Neural cell (in vitro differentiated cells): ENCODE measurements at regions not wholly inside any gene's neighbourhood (a gene's known extent, or its start where the extent isn't known, plus 50 kb on each side); places are given as distances from the start of the nearest gene placed in this dataset.

Experiments
- H2AFZ ChIP-seq: fragments of 200-600, 300-800 bp; sonication (generic), shearing (Covaris generic); 2 replicates; pipeline ENCODE4 v1.6.0; 2014; ENCODE audit warnings: low read depth, mild to moderate bottlenecking, antibody characterized with exemption, low read length, moderate library complexity
- H3F3A ChIP-seq: fragments of 200-600 bp; shearing (Covaris generic); 2 replicates; pipeline ENCODE4 v1.6.1; 2016; ENCODE audit warnings: mild to moderate bottlenecking, moderate library complexity, mixed read lengths, antibody characterized with exemption, low read length; ENCODE audit not compliant: insufficient read depth, poor library complexity, severe bottlenecking
- H3K27ac ChIP-seq: fragments of 200-600, 300-800 bp; sonication (generic), shearing (Covaris generic); 2 replicates; pipeline ENCODE4 v1.5.1; 2014; ENCODE audit warnings: mild to moderate bottlenecking, low read length, moderate library complexity
- H3K27me3 ChIP-seq: fragments of 300-800, 200-600 bp; sonication (generic), shearing (Covaris generic); 2 replicates; pipeline ENCODE4 v1.6.0; 2014; ENCODE audit warnings: mild to moderate bottlenecking, low read depth, low read length, moderate library complexity; ENCODE audit not compliant: insufficient read depth
- H3K36me3 ChIP-seq: fragments of 300-800, 200-600 bp; sonication (generic), shearing (Covaris generic); 2 replicates; pipeline ENCODE4 v1.5.1; 2014; ENCODE audit warnings: mild to moderate bottlenecking, antibody characterized with exemption, low read length, moderate library complexity; ENCODE audit not compliant: insufficient read depth
- H3K4me2 ChIP-seq: fragments of 300-800, 200-600 bp; sonication (generic), shearing (Covaris generic); 2 replicates; pipeline ENCODE4 v1.6.0; 2014; ENCODE audit warnings: mild to moderate bottlenecking, low read length
- H3K4me3 ChIP-seq: fragments of 300-800, 200-600 bp; sonication (generic), shearing (Covaris generic); 2 replicates; pipeline ENCODE4 v1.5.1; 2014; ENCODE audit warnings: mild to moderate bottlenecking, low read length, moderate library complexity
- H3K79me2 ChIP-seq: fragments of 200-600 bp; shearing (Covaris generic); replicated peaks from 2 replicates; pipeline ENCODE4 v1.6.0; 2014; ENCODE audit warnings: mild to moderate bottlenecking, low read length, moderate library complexity; ENCODE audit not compliant: insufficient read depth
- H3K9ac ChIP-seq: fragments of 300-800, 200-600 bp; sonication (generic), shearing (Covaris generic); 2 replicates; pipeline ENCODE4 v1.6.1; 2016; ENCODE audit warnings: mild to moderate bottlenecking, low read length, mixed read lengths
- H3K9me2 ChIP-seq: fragments of 200-600 bp; shearing (Covaris generic); 2 replicates; pipeline ENCODE4 v1.6.1; 2016; ENCODE audit warnings: mild to moderate bottlenecking, low read length, mixed read lengths; ENCODE audit not compliant: insufficient read depth
- H3K9me3 ChIP-seq: fragments of 200-600, 300-800 bp; sonication (generic), shearing (Covaris generic); 2 replicates; pipeline ENCODE4 v1.6.1; 2016; ENCODE audit warnings: mild to moderate bottlenecking, mixed run types, low read length, moderate library complexity, mixed read lengths
- H4K20me1 ChIP-seq: fragments of 200-600 bp; shearing (Covaris generic); 2 replicates; pipeline ENCODE4 v1.6.1; 2016; ENCODE audit warnings: mild to moderate bottlenecking, mixed run types; ENCODE audit not compliant: insufficient read depth
- CTCF ChIP-seq: fragments of 450-650 bp; IDR thresholded peaks from 2 replicates; pipeline ENCODE4 v1.5.1; 2014; ENCODE audit warnings: antibody characterized with exemption, mild to moderate bottlenecking, moderate library complexity; ENCODE audit not compliant: poor library complexity, severe bottlenecking
- EP300 ChIP-seq: fragments of 450-650 bp; conservative IDR thresholded peaks from 2 replicates; pipeline ENCODE4 v1.6.1; 2014; ENCODE audit warnings: antibody characterized with exemption, mild to moderate bottlenecking, moderate library complexity; ENCODE audit not compliant: poor library complexity, severe bottlenecking
- EZH2 ChIP-seq: fragments of 200-600, 300-800 bp; shearing (Covaris generic), sonication (generic); IDR thresholded peaks from 2 replicates; pipeline ENCODE4 v1.6.1; 2014; ENCODE audit warnings: antibody characterized with exemption, low read length, borderline replicate concordance, mild to moderate bottlenecking; ENCODE audit not compliant: insufficient read depth, poor library complexity, severe bottlenecking
- MXI1 ChIP-seq: fragments of 450-650 bp; conservative IDR thresholded peaks from 2 replicates; pipeline ENCODE4 v1.6.1; 2014; ENCODE audit warnings: antibody characterized with exemption, mild to moderate bottlenecking; ENCODE audit not compliant: poor library complexity, severe bottlenecking
- POLR2AphosphoS5 ChIP-seq: IDR thresholded peaks from 2 replicates; pipeline ENCODE4 v1.6.1; 2012
- RAD21 ChIP-seq: fragments of 450-650 bp; conservative IDR thresholded peaks from 2 replicates; pipeline ENCODE4 v1.6.1; 2014; ENCODE audit warnings: antibody characterized with exemption, mild to moderate bottlenecking, moderate library complexity
- REST ChIP-seq: IDR thresholded peaks from 2 replicates; pipeline ENCODE4 v1.6.1; 2012; ENCODE audit warnings: borderline replicate concordance
- SMC3 ChIP-seq: fragments of 450-650 bp; conservative IDR thresholded peaks from 2 replicates; pipeline ENCODE4 v1.6.1; 2014; ENCODE audit warnings: antibody characterized with exemption, mild to moderate bottlenecking, moderate library complexity; ENCODE audit not compliant: poor library complexity
- TAF1 ChIP-seq: IDR thresholded peaks from 2 replicates; pipeline ENCODE4 v1.6.1; 2012; ENCODE audit warnings: low read depth

GRCh38 chr5:29697785-29698414, 1495.6 kb upstream of the CDH6 start:
- Histone ChIP-seq H3K9me3 (no peaks in the 10 kb centered on the region), H3K27me3 (no peaks in the 10 kb centered on the region), H2AFZ (no peak overlapping the region), H3K9ac (no peak overlapping the region), H3K4me3 (no peak overlapping the region), H3F3A (no peaks in the 10 kb centered on the region), H3K4me2 (no peak overlapping the region), H3K9me2 (no peaks in the 10 kb centered on the region), H3K27ac (no peak overlapping the region), H3K36me3 (no peaks in the 10 kb centered on the region), H4K20me1 (no peaks in the 10 kb centered on the region), H3K79me2 (no peaks in the 10 kb centered on the region)
- TF ChIP-seq MXI1 (no peak), REST (no peak), EZH2 (no peak), RAD21 (no peak), TAF1 (no peak), POLR2AphosphoS5 (no peak), EP300 (no peak), SMC3 (no peak), CTCF (no peak)

GRCh38 chr5:29697278-29697677, 1496.2 kb upstream of the CDH6 start:
- TF ChIP-seq MXI1 (no peak), SMC3 (no peak), CTCF (no peak), POLR2AphosphoS5 (no peak)
- Histone ChIP-seq H3K9me3 (no peaks in the 10 kb centered on the region), H3K4me2 (no peak overlapping the region), H3K9ac (no peak overlapping the region), H3K27me3 (no peaks in the 10 kb centered on the region), H2AFZ (no peak overlapping the region), H3K4me3 (no peak overlapping the region), H3K27ac (no peak overlapping the region), H3K79me2 (no peaks in the 10 kb centered on the region), H3F3A (no peaks in the 10 kb centered on the region), H3K36me3 (no peaks in the 10 kb centered on the region), H3K9me2 (no peaks in the 10 kb centered on the region), H4K20me1 (no peaks in the 10 kb centered on the region)
